Skeletal muscle tissue (tissue), 3 donors: ENCODE measurements at regions not wholly inside any gene's neighbourhood (a gene's known extent, or its start where the extent isn't known, plus 50 kb on each side); places are given as distances from the start of the nearest gene placed in this dataset.

Experiments used
- H3K27ac ChIP-seq: one replicate; pipeline ENCODE4 v1.7.0; 2013; ENCODE audit warnings: mild to moderate bottlenecking, low read depth, low read length, inconsistent platforms
- H3K27me3 ChIP-seq, 3 donors: one replicate each; pipeline ENCODE4 v1.7.0; 2013; ENCODE audit warnings: low read length in 3 of 3; ENCODE audit not compliant: control insufficient read depth in 3 of 3, insufficient read depth in 3 of 3
- H3K36me3 ChIP-seq, 3 donors: one replicate each; pipeline ENCODE4 v1.7.0; 2013; ENCODE audit warnings: low read length in 3 of 3; ENCODE audit not compliant: control insufficient read depth in 3 of 3, insufficient read depth in 3 of 3
- H3K4me1 ChIP-seq, 3 donors: one replicate each; pipeline ENCODE4 v1.7.0; 2013; ENCODE audit warnings: low read length in 3 of 3, mild to moderate bottlenecking in 3 of 3; ENCODE audit not compliant: control insufficient read depth in 3 of 3, insufficient read depth in 3 of 3
- H3K4me3 ChIP-seq, 3 donors: one replicate each; pipeline ENCODE4 v1.7.0; 2013; ENCODE audit warnings: low read length in 3 of 3
- H3K9ac ChIP-seq, 3 donors: one replicate each; pipeline ENCODE4 v1.7.0; 2013; ENCODE audit warnings: low read length in 3 of 3, mild to moderate bottlenecking in 3 of 3, moderate library complexity in 2 of 3, low read depth in 1 of 3
- H3K9me3 ChIP-seq, 3 donors: one replicate each; pipeline ENCODE4 v1.7.0; 2013; ENCODE audit warnings: low read length in 3 of 3; ENCODE audit not compliant: control insufficient read depth in 3 of 3
- donor health status: Osteomylitis.

DNA sequence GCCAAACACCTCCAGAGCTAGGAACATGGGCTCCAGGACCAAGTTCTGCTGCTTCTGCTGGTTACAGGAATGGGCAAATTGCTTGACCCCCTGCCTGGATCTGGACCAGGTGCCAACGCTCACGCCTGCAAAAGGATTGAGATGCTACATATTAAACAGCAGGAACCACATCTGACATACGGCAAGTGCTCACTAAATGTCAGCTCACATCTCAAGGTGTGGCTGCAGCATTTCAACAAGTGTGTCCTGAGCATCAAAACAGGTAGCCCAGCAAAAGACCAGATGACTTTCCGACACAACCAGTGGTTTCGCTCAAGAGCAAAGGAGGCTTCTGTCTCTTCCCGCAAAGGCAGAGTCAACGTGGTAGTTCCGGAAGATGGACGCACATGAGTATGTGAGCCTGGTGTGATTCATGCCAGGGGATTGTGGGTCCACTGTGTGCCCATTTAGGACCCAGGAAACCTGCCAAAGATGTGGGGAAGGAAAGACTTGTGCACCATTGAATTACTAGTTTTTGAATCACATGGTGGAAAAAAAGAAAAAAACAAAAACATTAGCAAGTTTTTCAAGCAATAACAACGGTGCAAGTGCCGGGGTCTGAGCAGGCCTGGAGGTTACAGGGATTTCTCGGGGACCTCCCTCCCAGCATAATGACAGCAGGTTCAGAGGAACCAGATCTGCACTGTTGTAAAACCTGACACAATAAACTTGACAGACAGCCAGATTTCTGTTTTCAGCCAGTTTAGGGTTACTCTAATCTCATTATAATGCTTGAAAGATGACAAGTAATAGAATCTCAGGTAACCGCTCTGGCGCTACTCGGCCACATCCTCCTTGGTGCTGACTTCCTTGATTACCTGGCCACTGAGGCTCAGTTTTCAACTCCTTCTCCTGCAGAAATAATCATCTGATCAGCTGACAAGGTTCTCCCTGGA lies 77.9 kb downstream of the SOX1 start:
- Histone ChIP-seq H3K4me3 (no peak overlapping the region), H3K27me3 (peaks cover 0 to 18% (median 4%) of the 10 kb centered on the region in 3 donors), H3K27ac (no peak overlapping the region), H3K9ac (no peak overlapping the region), H3K4me1 (no peaks in the 10 kb centered on the region), H3K36me3 (no peaks in the 10 kb centered on the region), H3K9me3 (no peaks in the 10 kb centered on the region)

DNA sequence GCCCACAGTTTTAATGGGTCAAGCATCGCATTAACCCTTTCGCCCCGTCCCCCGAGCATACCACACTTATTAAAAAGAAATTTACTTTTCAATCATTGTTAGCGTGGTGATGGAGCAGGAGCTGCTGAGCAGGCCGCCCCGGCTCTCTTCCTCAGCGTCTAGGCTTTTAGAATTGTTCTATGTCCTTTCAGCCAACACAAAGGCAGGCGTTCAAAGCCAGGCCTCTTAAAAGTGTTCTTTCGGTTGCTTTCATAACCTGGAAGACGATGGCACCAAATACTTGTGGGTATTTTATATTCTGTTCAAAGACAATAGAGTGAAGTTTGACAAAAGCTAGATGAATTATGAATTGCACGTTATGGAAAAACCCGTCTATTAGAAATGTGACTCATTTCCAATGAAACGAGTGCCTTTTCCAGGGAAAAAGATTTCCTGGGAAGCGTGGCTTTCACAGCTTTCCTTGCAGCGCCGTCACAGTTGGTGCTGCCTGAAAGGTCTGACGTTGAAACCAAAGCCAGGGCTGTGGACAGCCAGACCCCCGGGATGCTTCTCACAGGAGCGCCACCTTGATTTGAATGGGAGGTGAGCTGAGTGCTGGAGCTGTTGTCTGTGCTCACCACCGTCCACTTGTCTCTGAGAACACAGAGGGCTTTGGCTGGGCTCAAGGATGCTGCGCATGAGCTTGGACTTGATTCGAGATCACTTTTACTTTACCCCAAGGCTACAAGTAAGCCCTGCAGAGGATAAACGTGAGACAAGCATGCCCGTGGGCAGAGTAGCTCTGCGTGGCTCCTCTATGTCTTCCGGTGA lies 78.8 kb downstream of the SOX1 start:
- Histone ChIP-seq H3K9ac (no peak overlapping the region), H3K4me3 (no peak overlapping the region), H3K36me3 (no peaks in the 10 kb centered on the region), H3K27ac (no peak overlapping the region), H3K27me3 (peaks cover 0 to 15% (median 4%) of the 10 kb centered on the region in 3 donors), H3K4me1 (no peaks in the 10 kb centered on the region), H3K9me3 (no peaks in the 10 kb centered on the region)

DNA sequence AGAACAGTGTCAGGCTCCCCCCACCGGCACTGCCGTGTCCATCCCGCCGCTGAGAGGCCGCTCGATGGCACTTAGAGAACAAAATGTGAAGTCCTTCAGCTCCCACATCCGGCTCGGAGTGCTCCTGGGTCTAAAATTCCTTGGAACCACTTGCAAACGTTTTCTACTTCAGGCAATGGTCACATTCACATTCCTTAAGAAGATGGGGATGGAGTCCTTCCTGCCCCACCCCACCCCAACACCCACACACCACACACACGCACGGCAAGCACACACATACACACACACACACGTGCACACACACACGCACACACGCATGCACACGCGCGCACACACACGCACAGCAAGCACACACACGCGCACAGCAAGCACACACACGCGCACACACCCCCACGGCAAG lies 83.4 kb downstream of the SOX1 start:
- Histone ChIP-seq H3K4me3 (no peak overlapping the region), H3K9me3 (no peaks in the 10 kb centered on the region), H3K4me1 (no peaks in the 10 kb centered on the region), H3K9ac (no peak overlapping the region), H3K27me3 (peaks cover 0 to 16% (median 0%) of the 10 kb centered on the region in 3 donors), H3K36me3 (no peaks in the 10 kb centered on the region), H3K27ac (no peak overlapping the region)

DNA sequence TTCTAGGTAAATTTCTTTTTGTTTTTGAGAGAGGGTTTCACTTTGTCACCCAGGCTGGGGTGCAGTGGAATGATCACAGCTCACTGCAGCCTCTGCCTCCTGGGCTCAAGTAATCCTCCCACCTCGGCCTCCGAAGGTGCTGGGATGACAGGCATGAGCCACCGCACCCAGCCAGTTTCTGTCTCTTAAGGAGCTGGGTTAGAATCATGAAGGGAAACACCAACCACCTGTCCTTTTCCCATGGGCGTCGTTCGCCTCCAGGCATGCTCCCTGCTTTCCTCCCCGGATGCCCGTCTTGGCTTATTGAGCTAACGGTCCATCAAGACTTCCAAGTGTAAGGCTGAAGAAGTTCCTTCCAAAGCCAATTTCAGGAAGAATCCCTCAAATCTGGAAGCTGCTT lies 85.9 kb downstream of the SOX1 start:
- Histone ChIP-seq H3K36me3 (no peaks in the 10 kb centered on the region), H3K4me3 (no peak overlapping the region), H3K27me3 (peaks cover 0 to 16% (median 0%) of the 10 kb centered on the region in 3 donors), H3K27ac (no peak overlapping the region), H3K9ac (no peak overlapping the region), H3K4me1 (no peaks in the 10 kb centered on the region), H3K9me3 (peaks cover 0 to 6% (median 0%) of the 10 kb centered on the region in 3 donors)

- H3K36me3 ChIP-seq, result no peaks in the 10 kb centered on the region
Observed at GRCh38 chr13:112153364-112153763, 86.4 kb downstream of the SOX1 start.

DNA sequence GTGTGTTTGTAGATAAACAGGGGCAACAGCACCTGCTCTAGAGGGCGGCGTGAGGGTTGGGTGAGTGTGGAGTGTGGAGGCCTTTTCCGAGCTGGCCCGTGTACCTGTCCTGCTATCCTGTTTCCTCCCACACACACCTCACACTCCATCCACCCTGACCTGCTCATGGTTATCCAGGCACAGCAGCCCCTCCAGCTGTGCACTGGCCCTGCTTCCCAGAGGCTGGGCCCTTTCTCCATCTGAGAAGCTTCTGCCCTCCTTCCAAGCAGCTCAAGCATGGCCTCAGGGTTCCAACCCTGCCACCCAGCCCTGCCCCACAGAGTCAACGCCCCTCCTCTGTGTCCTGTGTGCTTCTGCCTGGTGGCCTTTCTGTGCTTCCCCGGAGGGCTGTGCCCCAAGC lies 86.9 kb downstream of the SOX1 start:
- Histone ChIP-seq H3K27me3 (peaks cover 0 to 16% (median 0%) of the 10 kb centered on the region in 3 donors), H3K4me3 (no peak overlapping the region), H3K36me3 (no peaks in the 10 kb centered on the region), H3K4me1 (no peaks in the 10 kb centered on the region), H3K9me3 (peaks cover 0 to 6% (median 0%) of the 10 kb centered on the region in 3 donors), H3K27ac (no peak overlapping the region), H3K9ac (no peak overlapping the region)

More at GRCh38 chr13:112153364-112153763, 86.4 kb downstream of the SOX1 start:
- H3K9ac ChIP-seq, result no peak overlapping the region
- peaks cover 0 to 16% (median 0%) of the 10 kb centered on the region in 3 donors for H3K27me3 ChIP-seq
- no peaks in the 10 kb centered on the region for H3K4me1 ChIP-seq
- peaks cover 0 to 6% (median 0%) of the 10 kb centered on the region in 3 donors for H3K9me3 ChIP-seq
- no peak overlapping the region for H3K4me3 ChIP-seq
- H3K27ac ChIP-seq, result no peak overlapping the region

GRCh38 chr13:112154301-112155060 lies 87.5 kb downstream of the SOX1 start:
- H3K4me3 ChIP-seq, result no peak overlapping the region
- peaks cover 0 to 6% (median 0%) of the 10 kb centered on the region in 3 donors for H3K9me3 ChIP-seq
- H3K27me3 ChIP-seq, result peaks cover 0 to 21% (median 0%) of the 10 kb centered on the region in 3 donors
- no peaks in the 10 kb centered on the region for H3K36me3 ChIP-seq
- no peaks in the 10 kb centered on the region for H3K4me1 ChIP-seq
- no peak overlapping the region for H3K27ac ChIP-seq
- no peak overlapping the region for H3K9ac ChIP-seq

DNA sequence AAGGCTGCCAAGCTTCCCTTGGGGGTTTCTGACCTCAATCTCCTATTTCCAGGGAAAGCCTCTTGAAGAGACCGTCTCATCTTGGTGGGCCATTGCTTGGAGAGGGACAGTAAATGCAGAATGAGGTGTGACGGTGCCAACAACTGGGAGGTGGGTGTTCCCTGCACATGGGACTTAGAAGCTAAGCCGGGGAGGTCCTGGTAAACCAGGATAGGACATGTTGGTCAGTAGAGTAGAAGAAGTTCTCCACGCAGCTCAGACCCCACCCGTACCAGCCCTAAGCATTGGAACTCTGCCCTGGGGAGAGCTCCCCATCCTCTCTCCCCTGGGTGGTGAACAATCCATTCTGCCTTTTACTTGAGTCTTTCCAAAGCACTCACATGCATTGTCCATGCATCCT lies 92.0 kb downstream of the SOX1 start:
- Histone ChIP-seq H3K36me3 (no peaks in the 10 kb centered on the region), H3K27me3 (peaks cover 0 to 14% (median 0%) of the 10 kb centered on the region in 3 donors), H3K9ac (no peak overlapping the region), H3K4me3 (no peak overlapping the region), H3K27ac (no peak overlapping the region), H3K4me1 (no peaks in the 10 kb centered on the region), H3K9me3 (peaks cover 0 to 6% (median 3%) of the 10 kb centered on the region in 3 donors)

DNA sequence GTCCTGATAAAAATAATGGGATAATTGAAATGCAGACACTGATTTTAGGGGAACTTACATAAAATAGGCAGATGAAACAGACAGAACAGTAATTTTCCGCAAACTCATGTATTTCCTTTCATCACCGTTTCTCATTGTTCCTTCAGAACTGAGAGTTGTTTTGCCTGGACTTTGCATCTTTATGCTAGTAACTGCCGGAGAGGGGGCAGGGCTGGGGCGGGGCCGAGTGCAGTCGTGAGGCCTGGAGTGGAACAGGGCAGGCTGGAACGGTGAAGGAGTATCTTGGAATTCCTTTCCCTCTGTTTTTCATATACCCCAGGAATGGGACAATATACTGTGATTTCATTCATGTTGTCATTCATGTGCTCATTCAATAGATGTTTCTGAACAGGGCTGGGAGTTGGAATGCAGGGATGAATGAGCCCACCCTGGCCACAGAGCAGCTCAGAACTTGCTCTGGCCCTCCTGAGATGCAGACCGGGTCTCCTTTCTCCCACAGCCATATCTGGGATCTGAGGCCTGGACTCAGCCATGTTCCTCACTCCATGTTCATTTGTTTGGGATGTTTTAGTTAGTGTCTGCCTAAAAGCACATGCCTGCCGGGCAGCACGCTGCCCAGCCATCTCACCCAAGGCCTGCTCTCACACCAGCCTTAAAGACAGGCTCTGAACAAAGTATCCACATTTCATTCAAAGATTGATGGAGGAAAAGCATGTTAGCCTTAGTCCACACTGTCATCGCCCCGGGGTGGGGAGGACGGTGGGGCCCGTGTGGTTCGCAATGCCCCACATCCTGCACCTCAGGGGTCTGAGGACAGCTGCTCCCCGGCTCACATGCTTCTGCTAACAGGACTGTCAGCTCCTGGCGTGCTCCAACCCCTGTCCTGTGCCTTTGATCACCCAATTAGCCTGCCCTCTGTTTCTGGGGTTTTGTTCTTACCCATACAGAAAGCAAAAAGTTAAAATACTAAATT lies 92.9 kb downstream of the SOX1 start:
- Histone ChIP-seq H3K4me3 (no peak overlapping the region), H3K4me1 (no peaks in the 10 kb centered on the region), H3K27me3 (peaks cover 0 to 12% (median 0%) of the 10 kb centered on the region in 3 donors), H3K27ac (no peak overlapping the region), H3K9ac (no peak overlapping the region), H3K9me3 (peaks cover 0 to 6% (median 3%) of the 10 kb centered on the region in 3 donors), H3K36me3 (no peaks in the 10 kb centered on the region)
